SK-N-SH (cell line): ENCODE measurements at regions not wholly inside any gene's neighbourhood (a gene's known extent, or its start where the extent isn't known, plus 50 kb on each side); places are given as distances from the start of the nearest gene placed in this dataset.

Experiments used
- CTCF ChIA-PET: fragments of 300-600, 350-600 bp; formaldehyde crosslinking; extraction: SDS; loops from one replicate; lab custom pipeline; 2021; lab: Yijun Ruan, JAX
- POLR2A ChIA-PET: fragments of 350-600 bp; sonication (Branson Sonifier 250); formaldehyde crosslinking; extraction: SDS; loops from one replicate; lab custom pipeline; 2020; ENCODE audit warnings: antibody characterized with exemption, inconsistent platforms; lab: Yijun Ruan, JAX
- DNase-seq: peaks from one replicate; pipeline ENCODE4 v3.0.0; 2012
- H2AFZ ChIP-seq: fragments of 200-600 bp; sonication (generic); 2 replicates; pipeline ENCODE4 v1.8.1; 2016; ENCODE audit warnings: antibody characterized with exemption, mild to moderate bottlenecking, low read depth
- H3F3A ChIP-seq: fragments of 200-600 bp; sonication (generic); replicated peaks from 2 replicates; pipeline ENCODE3; 2016; ENCODE audit warnings: antibody characterized with exemption, mild to moderate bottlenecking; ENCODE audit not compliant: insufficient read depth
- H3K27ac ChIP-seq, 2 experiments: fragments of 200-500 bp in 1 of 2; fragments of 200-600 bp in 1 of 2; sonication (Bioruptor generic) in 1 of 2; sonication (generic), shearing (Covaris generic) in 1 of 2; 2 replicates each; pipeline versions ENCODE4 v1.5.1 to v1.6.1; 2014 to 2016; ENCODE audit warnings: low read depth in 2 of 2, inconsistent platforms in 1 of 2, low read length in 1 of 2, mild to moderate bottlenecking in 1 of 2, mixed read lengths in 1 of 2
- H3K27me3 ChIP-seq: fragments of 200-600 bp; sonication (generic), shearing (Covaris generic); 2 replicates; pipeline ENCODE4 v1.6.1; 2016; ENCODE audit warnings: mixed run types; ENCODE audit not compliant: insufficient read depth
- H3K36me3 ChIP-seq, 2 experiments: fragments of 200-500 bp in 1 of 2; fragments of 200-600 bp in 1 of 2; sonication (Bioruptor generic) in 1 of 2; sonication (generic) in 1 of 2; replicated peaks in 1 of 2; 2 replicates each; pipeline versions ENCODE3 to v1.5.1; 2014 to 2016; ENCODE audit warnings: low read length in 1 of 2, mild to moderate bottlenecking in 1 of 2; ENCODE audit not compliant: insufficient read depth in 2 of 2, control insufficient read depth in 1 of 2
- H3K4me1 ChIP-seq, 2 experiments: fragments of 200-500 bp in 1 of 2; fragments of 200-600 bp in 1 of 2; sonication (Bioruptor generic) in 1 of 2; sonication (generic), shearing (Covaris generic) in 1 of 2; 2 replicates each; pipeline versions ENCODE4 v1.5.1 to v1.6.1; 2014 to 2016; ENCODE audit warnings: low read depth in 1 of 2, low read length in 1 of 2, mixed run types in 1 of 2; ENCODE audit not compliant: insufficient read depth in 2 of 2, control insufficient read depth in 1 of 2
- H3K4me2 ChIP-seq: fragments of 200-600 bp; sonication (generic), shearing (Covaris generic); 2 replicates; pipeline ENCODE4 v1.6.1; 2017; ENCODE audit warnings: mixed run types
- H3K4me3 ChIP-seq, 2 experiments: fragments of 200-500 bp in 1 of 2; fragments of 200-600 bp in 1 of 2; sonication (Bioruptor generic) in 1 of 2; sonication (generic), shearing (Covaris generic) in 1 of 2; 2 replicates each; pipeline versions ENCODE4 v1.5.1 to v1.8.1; 2014 to 2016; ENCODE audit warnings: low read depth in 2 of 2, inconsistent platforms in 1 of 2, low read length in 1 of 2, mild to moderate bottlenecking in 1 of 2, mixed read lengths in 1 of 2, moderate library complexity in 1 of 2
- H3K79me2 ChIP-seq: fragments of 200-600 bp; sonication (generic); 2 replicates; pipeline ENCODE4 v1.8.1; 2017; ENCODE audit warnings: mild to moderate bottlenecking; ENCODE audit not compliant: insufficient read depth
- H3K9ac ChIP-seq: fragments of 200-600 bp; sonication (generic); 2 replicates; pipeline ENCODE4 v1.6.1; 2017; ENCODE audit warnings: mixed run types
- H3K9me2 ChIP-seq: fragments of 200-600 bp; sonication (generic); 2 replicates; pipeline ENCODE4 v1.6.1; 2017; ENCODE audit warnings: mixed run types
- H3K9me3 ChIP-seq: fragments of 200-600 bp; sonication (generic); 2 replicates; pipeline ENCODE4 v1.6.1; 2017; ENCODE audit warnings: mixed run types, mild to moderate bottlenecking, moderate library complexity
- H4K20me1 ChIP-seq: fragments of 200-600 bp; sonication (generic); 2 replicates; pipeline ENCODE4 v1.6.1; 2017; ENCODE audit warnings: mild to moderate bottlenecking, mixed run types; ENCODE audit not compliant: insufficient read depth
- CHD2 ChIP-seq: fragments of 150-350 bp; IDR thresholded peaks from 2 replicates; pipeline ENCODE4 v1.6.1; 2018; ENCODE audit warnings: low read length; ENCODE audit not compliant: partially characterized antibody
- CTCF ChIP-seq: fragments of 200-600 bp; sonication (generic); IDR thresholded peaks from 2 replicates; pipeline ENCODE4 v1.6.1; 2017; ENCODE audit warnings: antibody characterized with exemption, mild to moderate bottlenecking, moderate library complexity
- EP300 ChIP-seq, 2 experiments: IDR thresholded peaks; 2 replicates each; pipeline versions ENCODE4 v1.4.0 to v1.6.1; 2012; ENCODE audit warnings: borderline replicate concordance in 1 of 2, low read depth in 1 of 2, low read length in 1 of 2
- EZH2phosphoT487 ChIP-seq: fragments of 200-600 bp; sonication (generic); IDR thresholded peaks from 2 replicates; pipeline ENCODE4 v1.6.1; 2017; ENCODE audit warnings: low read depth, mixed run types, mild to moderate bottlenecking, antibody characterized with exemption, moderate library complexity, borderline replicate concordance
- JUND ChIP-seq: IDR thresholded peaks from 2 replicates; pipeline ENCODE4 v1.4.0; 2012
- NFIC ChIP-seq: IDR thresholded peaks from 2 replicates; pipeline ENCODE4 v1.4.0; 2012; ENCODE audit warnings: borderline replicate concordance
- PBX3 ChIP-seq: IDR thresholded peaks from 2 replicates; pipeline ENCODE4; 2012
- RAD21 ChIP-seq: IDR thresholded peaks from 2 replicates; pipeline ENCODE4 v1.6.1; 2012; ENCODE audit warnings: mild to moderate bottlenecking, low read length
- RCOR1 ChIP-seq: fragments of 150-350 bp; IDR thresholded peaks from 2 replicates; pipeline ENCODE4 v1.6.1; 2017; ENCODE audit warnings: antibody characterized with exemption, low read length
- REST ChIP-seq: IDR thresholded peaks from 2 replicates; pipeline ENCODE4 v1.6.1; 2012; ENCODE audit warnings: mild to moderate bottlenecking, low read depth, low read length, moderate library complexity
- RXRA ChIP-seq: IDR thresholded peaks from 2 replicates; pipeline ENCODE4 v1.4.0; 2012; ENCODE audit warnings: low read depth, mild to moderate bottlenecking, borderline replicate concordance
- SIN3A ChIP-seq: IDR thresholded peaks from 2 replicates; pipeline ENCODE4 v1.6.1; 2012; ENCODE audit warnings: low read depth, mild to moderate bottlenecking, low read length, moderate library complexity, borderline replicate concordance
- SMC3 ChIP-seq: IDR thresholded peaks from 2 replicates; pipeline ENCODE4 v1.6.1; 2012; ENCODE audit warnings: low read depth, low read length, improper control_type of control experiment
- TCF12 ChIP-seq: IDR thresholded peaks from 2 replicates; pipeline ENCODE4 v1.4.0; 2012
- TEAD4 ChIP-seq: IDR thresholded peaks from 2 replicates; pipeline ENCODE4 v1.4.0; 2012; ENCODE audit warnings: mild to moderate bottlenecking, borderline replicate concordance; ENCODE audit not compliant: insufficient read depth
- USF2 ChIP-seq: fragments of 150-350 bp; IDR thresholded peaks from 2 replicates; pipeline ENCODE4 v1.6.1; 2017; ENCODE audit warnings: antibody characterized with exemption, low read length, low read depth, borderline replicate concordance
- YY1 ChIP-seq: IDR thresholded peaks from 2 replicates; pipeline ENCODE4 v1.4.0; 2012; ENCODE audit warnings: low read depth, mild to moderate bottlenecking
- WGBS: methylation state at CpG from one replicate; pipeline ENCODE4 v1.1.6; 2017; ENCODE audit warnings: low lambda C conversion rate; 5-methylcytosine and 5-hydroxymethylcytosine counted together

GRCh38 chr10:100655760-100656421 is 89.5 kb upstream of the PAX2 start:
- POLR2A ChIA-PET, result no interaction called here
- 7% methylated on average over 24 of the region's 45 CpGs for WGBS
- H3K27me3 ChIP-seq, result peaks cover 81% of the 10 kb centered on the region

More at GRCh38 chr10:100655760-100656421, 89.5 kb upstream of the PAX2 start:
- Histone ChIP-seq H3K4me2 (peak overlapping the region; percentile 51; the same call in 1 of the 2 replicates), H3K4me3 (peak overlapping the region in 1 of 2 experiments; percentile 38; a peak in 1 of 4 replicates), H3K9me2 (no peaks in the 10 kb centered on the region), H3K27ac (no peak overlapping the region; a peak in 1 of 4 replicates), H3F3A (no peaks in the 10 kb centered on the region), H4K20me1 (no peaks in the 10 kb centered on the region), H2AFZ (no peak overlapping the region), H3K79me2 (no peaks in the 10 kb centered on the region), H3K4me1 (peaks cover 0 to 15% of the 10 kb centered on the region in 2 experiments; a peak in 1 of 4 replicates), H3K9me3 (no peaks in the 10 kb centered on the region), H3K36me3 (no peaks in the 10 kb centered on the region), H3K9ac (no peak overlapping the region)
- CTCF ChIA-PET, result interaction anchor here (1.4 to 2.0 kb wide), 2 partner anchors 15 to 87 kb away, joined by 4 to 8 read pairs; no protein-coding TSS in a partner anchor
- TF ChIP-seq JUND (no peak), TCF12 (no peak), RXRA (no peak), EP300 (IDR thresholded peaks at IDR 0.05; ENCODE audit: borderline replicate concordance in 1 of 2, low read depth in 1 of 2, low read length in 1 of 2) (no peak), NFIC (no peak), CTCF (no peak), USF2 (no peak), SMC3 (no peak), RAD21 (no peak), CHD2 (no peak), REST (no peak), TEAD4 (no peak), YY1 (no peak), PBX3 (no peak), RCOR1 (no peak), SIN3A (no peak), EZH2phosphoT487 (no peak)
- DNase-seq, result peak; percentile 71
